ENCODE measurements at regions not wholly inside any gene's neighbourhood (a gene's known extent, or its start where the extent isn't known, plus 50 kb on each side); places are given as distances from the start of the nearest gene placed in this dataset.

GRCh38 chr12:63086149-63086915 is 64.7 kb downstream of the AVPR1A start:
- TF ChIP-seq TCF4 (CRISPR knock-in tag; IDR thresholded peaks at IDR 0.05; ENCODE audit: borderline replicate concordance) (no peak), BACH2 (CRISPR knock-in tag; IDR thresholded peaks at IDR 0.05; ENCODE audit: borderline replicate concordance) (no peak), SNAI2 (CRISPR knock-in tag; IDR thresholded peaks at IDR 0.05) (no peak), ZC3H10 (CRISPR knock-in tag; IDR thresholded peaks at IDR 0.05) (no peak), ZFP30 (CRISPR knock-in tag; IDR thresholded peaks at IDR 0.05) (no peak), POU6F1 (CRISPR knock-in tag; IDR thresholded peaks at IDR 0.05; ENCODE audit: borderline replicate concordance, low read depth) (no peak), ZNF8 (CRISPR knock-in tag; IDR thresholded peaks at IDR 0.05) (no peak), CREB5 (CRISPR knock-in tag; IDR thresholded peaks at IDR 0.05; ENCODE audit: low read depth) (no peak), OSR1 (CRISPR knock-in tag; IDR thresholded peaks at IDR 0.05) (no peak)

Measured in SK-N-SH treated with all-trans-retinoic acid at 6 μM for 48 hours (cell line).